ENCODE measurements at regions not wholly inside any gene's neighbourhood (a gene's known extent, or its start where the extent isn't known, plus 50 kb on each side); places are given as distances from the start of the nearest gene placed in this dataset.

GRCh38 chr6:23002044-23002619 is 432.8 kb downstream of the HDGFL1 start:
- peak overlapping the region; percentile 21 for H3K4me3 ChIP-seq (ENCODE audit: low read length)
- no peaks in the 10 kb centered on the region for H3K36me3 ChIP-seq (ENCODE audit: control insufficient read depth, low read depth, low read length)
- H3K4me1 ChIP-seq (ENCODE audit: control insufficient read depth, low read depth, low read length), result peaks cover 15% of the 10 kb centered on the region
- H3K9me3 ChIP-seq (ENCODE audit: control insufficient read depth, low read depth, low read length), result peaks cover 3% of the 10 kb centered on the region
- no peak overlapping the region for H3K9ac ChIP-seq (ENCODE audit: low read length)
- no peak overlapping the region for H3K27ac ChIP-seq (ENCODE audit: low read length)
- no peaks in the 10 kb centered on the region for H3K27me3 ChIP-seq (ENCODE audit: control insufficient read depth, insufficient read depth, low read length)

- no peaks in the 10 kb centered on the region for H3K36me3 ChIP-seq (ENCODE audit: control insufficient read depth, low read depth, low read length)
- H3K27ac ChIP-seq (ENCODE audit: low read length), result no peak overlapping the region
- peaks cover 3% of the 10 kb centered on the region for H3K9me3 ChIP-seq (ENCODE audit: control insufficient read depth, low read depth, low read length)
- no peaks in the 10 kb centered on the region for H3K27me3 ChIP-seq (ENCODE audit: control insufficient read depth, insufficient read depth, low read length)
- no peak overlapping the region for H3K4me3 ChIP-seq (ENCODE audit: low read length)
- H3K4me1 ChIP-seq (ENCODE audit: control insufficient read depth, low read depth, low read length), result peaks cover 15% of the 10 kb centered on the region
- no peak overlapping the region for H3K9ac ChIP-seq (ENCODE audit: low read length)
These were observed 434.5 kb downstream of the HDGFL1 start for GRCh38 chr6:23003671-23004467.

- Histone ChIP-seq H3K9me3 (ENCODE audit: control insufficient read depth, low read depth, low read length) (no peaks in the 10 kb centered on the region), H3K36me3 (ENCODE audit: control insufficient read depth, low read depth, low read length) (no peaks in the 10 kb centered on the region), H3K9ac (ENCODE audit: low read length) (no peak overlapping the region), H3K27me3 (ENCODE audit: control insufficient read depth, insufficient read depth, low read length) (no peaks in the 10 kb centered on the region), H3K4me3 (ENCODE audit: low read length) (no peak overlapping the region), H3K4me1 (ENCODE audit: control insufficient read depth, low read depth, low read length) (peaks cover 14% of the 10 kb centered on the region), H3K27ac (ENCODE audit: low read length) (no peak overlapping the region)
These were observed 437.3 kb downstream of the HDGFL1 start for GRCh38 chr6:23006656-23007055.

GRCh38 chr6:23011615-23012014 is 442.2 kb downstream of the HDGFL1 start:
- no peak overlapping the region for H3K27ac ChIP-seq (ENCODE audit: low read length)
- no peaks in the 10 kb centered on the region for H3K9me3 ChIP-seq (ENCODE audit: control insufficient read depth, low read depth, low read length)
- H3K36me3 ChIP-seq (ENCODE audit: control insufficient read depth, low read depth, low read length), result no peaks in the 10 kb centered on the region
- no peak overlapping the region for H3K4me3 ChIP-seq (ENCODE audit: low read length)
- H3K27me3 ChIP-seq (ENCODE audit: control insufficient read depth, insufficient read depth, low read length), result no peaks in the 10 kb centered on the region
- H3K4me1 ChIP-seq (ENCODE audit: control insufficient read depth, low read depth, low read length), result peaks cover 11% of the 10 kb centered on the region
- no peak overlapping the region for H3K9ac ChIP-seq (ENCODE audit: low read length)

GRCh38 chr6:23013776-23014175 is 444.4 kb downstream of the HDGFL1 start:
- H3K9me3 ChIP-seq (ENCODE audit: control insufficient read depth, low read depth, low read length), result no peaks in the 10 kb centered on the region
- H3K27me3 ChIP-seq (ENCODE audit: control insufficient read depth, insufficient read depth, low read length), result no peaks in the 10 kb centered on the region
- no peak overlapping the region for H3K9ac ChIP-seq (ENCODE audit: low read length)
- peaks cover 11% of the 10 kb centered on the region for H3K4me1 ChIP-seq (ENCODE audit: control insufficient read depth, low read depth, low read length)
- H3K36me3 ChIP-seq (ENCODE audit: control insufficient read depth, low read depth, low read length), result no peaks in the 10 kb centered on the region
- H3K27ac ChIP-seq (ENCODE audit: low read length), result no peak overlapping the region
- H3K4me3 ChIP-seq (ENCODE audit: low read length), result no peak overlapping the region

- H3K27me3 ChIP-seq (ENCODE audit: control insufficient read depth, insufficient read depth, low read length), result no peaks in the 10 kb centered on the region
- peaks cover 11% of the 10 kb centered on the region for H3K4me1 ChIP-seq (ENCODE audit: control insufficient read depth, low read depth, low read length)
These were observed 447.3 kb downstream of the HDGFL1 start for GRCh38 chr6:23016696-23017095.

GRCh38 chr6:23021487-23021886 is 452.1 kb downstream of the HDGFL1 start:
- Histone ChIP-seq H3K4me1 (ENCODE audit: control insufficient read depth, low read depth, low read length) (no peaks in the 10 kb centered on the region), H3K9ac (ENCODE audit: low read length) (no peak overlapping the region), H3K36me3 (ENCODE audit: control insufficient read depth, low read depth, low read length) (no peaks in the 10 kb centered on the region), H3K27ac (ENCODE audit: low read length) (no peak overlapping the region), H3K4me3 (ENCODE audit: low read length) (no peak overlapping the region), H3K27me3 (ENCODE audit: control insufficient read depth, insufficient read depth, low read length) (no peaks in the 10 kb centered on the region), H3K9me3 (ENCODE audit: control insufficient read depth, low read depth, low read length) (no peaks in the 10 kb centered on the region)

More at GRCh38 chr6:23016696-23017095, 447.3 kb downstream of the HDGFL1 start:
- H3K36me3 ChIP-seq (ENCODE audit: control insufficient read depth, low read depth, low read length), result no peaks in the 10 kb centered on the region
- no peaks in the 10 kb centered on the region for H3K9me3 ChIP-seq (ENCODE audit: control insufficient read depth, low read depth, low read length)
- H3K27ac ChIP-seq (ENCODE audit: low read length), result no peak overlapping the region
- no peak overlapping the region for H3K4me3 ChIP-seq (ENCODE audit: low read length)
- no peak overlapping the region for H3K9ac ChIP-seq (ENCODE audit: low read length)

GRCh38 chr6:23027281-23027680 is 457.9 kb downstream of the HDGFL1 start:
- H3K27me3 ChIP-seq (ENCODE audit: control insufficient read depth, insufficient read depth, low read length), result no peaks in the 10 kb centered on the region
- no peaks in the 10 kb centered on the region for H3K36me3 ChIP-seq (ENCODE audit: control insufficient read depth, low read depth, low read length)
- no peaks in the 10 kb centered on the region for H3K9me3 ChIP-seq (ENCODE audit: control insufficient read depth, low read depth, low read length)
- no peak overlapping the region for H3K9ac ChIP-seq (ENCODE audit: low read length)
- H3K4me1 ChIP-seq (ENCODE audit: control insufficient read depth, low read depth, low read length), result peaks cover 4% of the 10 kb centered on the region
- H3K27ac ChIP-seq (ENCODE audit: low read length), result no peak overlapping the region
- H3K4me3 ChIP-seq (ENCODE audit: low read length), result no peak overlapping the region

- no peak overlapping the region for H3K9ac ChIP-seq (ENCODE audit: low read length)
- no peak overlapping the region for H3K27ac ChIP-seq (ENCODE audit: low read length)
- H3K27me3 ChIP-seq (ENCODE audit: control insufficient read depth, insufficient read depth, low read length), result no peaks in the 10 kb centered on the region
- no peak overlapping the region for H3K4me3 ChIP-seq (ENCODE audit: low read length)
- H3K36me3 ChIP-seq (ENCODE audit: control insufficient read depth, low read depth, low read length), result no peaks in the 10 kb centered on the region
- H3K9me3 ChIP-seq (ENCODE audit: control insufficient read depth, low read depth, low read length), result no peaks in the 10 kb centered on the region
- peaks cover 4% of the 10 kb centered on the region for H3K4me1 ChIP-seq (ENCODE audit: control insufficient read depth, low read depth, low read length)
These were observed 462.6 kb downstream of the HDGFL1 start for GRCh38 chr6:23031986-23032385.

GRCh38 chr6:23034926-23035325 is 465.6 kb downstream of the HDGFL1 start:
- Histone ChIP-seq H3K9ac (ENCODE audit: low read length) (no peak overlapping the region), H3K9me3 (ENCODE audit: control insufficient read depth, low read depth, low read length) (no peaks in the 10 kb centered on the region), H3K4me1 (ENCODE audit: control insufficient read depth, low read depth, low read length) (no peaks in the 10 kb centered on the region), H3K27ac (ENCODE audit: low read length) (no peak overlapping the region), H3K36me3 (ENCODE audit: control insufficient read depth, low read depth, low read length) (no peaks in the 10 kb centered on the region), H3K4me3 (ENCODE audit: low read length) (no peak overlapping the region), H3K27me3 (ENCODE audit: control insufficient read depth, insufficient read depth, low read length) (no peaks in the 10 kb centered on the region)

- H3K27me3 ChIP-seq (ENCODE audit: control insufficient read depth, insufficient read depth, low read length), result no peaks in the 10 kb centered on the region
- H3K27ac ChIP-seq (ENCODE audit: low read length), result no peak overlapping the region
- H3K4me1 ChIP-seq (ENCODE audit: control insufficient read depth, low read depth, low read length), result no peaks in the 10 kb centered on the region
- no peak overlapping the region for H3K9ac ChIP-seq (ENCODE audit: low read length)
- H3K36me3 ChIP-seq (ENCODE audit: control insufficient read depth, low read depth, low read length), result no peaks in the 10 kb centered on the region
- no peaks in the 10 kb centered on the region for H3K9me3 ChIP-seq (ENCODE audit: control insufficient read depth, low read depth, low read length)
- H3K4me3 ChIP-seq (ENCODE audit: low read length), result no peak overlapping the region
These were observed 467.1 kb downstream of the HDGFL1 start for GRCh38 chr6:23036406-23036983.
